ENCODE measurements at regions not wholly inside any gene's neighbourhood (a gene's known extent, or its start where the extent isn't known, plus 50 kb on each side); places are given as distances from the start of the nearest gene placed in this dataset.

GRCh38 chr5:35407697-35408096 is 177.4 kb upstream of the PRLR start:
- H3K9me3 Mint-ChIP-seq (ENCODE audit: low read depth): peaks cover 6% of the 10 kb centered on the region
- TF ChIP-seq, protein P1, sequence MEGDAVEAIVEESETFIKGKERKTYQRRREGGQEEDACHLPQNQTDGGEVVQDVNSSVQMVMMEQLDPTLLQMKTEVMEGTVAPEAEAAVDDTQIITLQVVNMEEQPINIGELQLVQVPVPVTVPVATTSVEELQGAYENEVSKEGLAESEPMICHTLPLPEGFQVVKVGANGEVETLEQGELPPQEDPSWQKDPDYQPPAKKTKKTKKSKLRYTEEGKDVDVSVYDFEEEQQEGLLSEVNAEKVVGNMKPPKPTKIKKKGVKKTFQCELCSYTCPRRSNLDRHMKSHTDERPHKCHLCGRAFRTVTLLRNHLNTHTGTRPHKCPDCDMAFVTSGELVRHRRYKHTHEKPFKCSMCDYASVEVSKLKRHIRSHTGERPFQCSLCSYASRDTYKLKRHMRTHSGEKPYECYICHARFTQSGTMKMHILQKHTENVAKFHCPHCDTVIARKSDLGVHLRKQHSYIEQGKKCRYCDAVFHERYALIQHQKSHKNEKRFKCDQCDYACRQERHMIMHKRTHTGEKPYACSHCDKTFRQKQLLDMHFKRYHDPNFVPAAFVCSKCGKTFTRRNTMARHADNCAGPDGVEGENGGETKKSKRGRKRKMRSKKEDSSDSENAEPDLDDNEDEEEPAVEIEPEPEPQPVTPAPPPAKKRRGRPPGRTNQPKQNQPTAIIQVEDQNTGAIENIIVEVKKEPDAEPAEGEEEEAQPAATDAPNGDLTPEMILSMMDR (IDR thresholded peaks at IDR 0.05; ENCODE audit: unreplicated experiment): no peak
- no peak for DNase-seq (ENCODE audit: low spot score, unreplicated experiment)
- no peak overlapping the region for H3K4me3 Mint-ChIP-seq (ENCODE audit: low read depth)
- no peaks in the 10 kb centered on the region for H3K36me3 Mint-ChIP-seq (ENCODE audit: insufficient read depth)
- no peaks in the 10 kb centered on the region for H3K27me3 Mint-ChIP-seq
- H3K27ac Mint-ChIP-seq: no peak overlapping the region
- no peaks in the 10 kb centered on the region for H3K4me1 Mint-ChIP-seq (ENCODE audit: low read depth)

- DNase-seq (ENCODE audit: low spot score, unreplicated experiment): no peak
- Mint-ChIP-seq H3K36me3 (ENCODE audit: insufficient read depth) (no peaks in the 10 kb centered on the region), H3K27me3 (no peaks in the 10 kb centered on the region), H3K9me3 (ENCODE audit: low read depth) (no peaks in the 10 kb centered on the region), H3K4me3 (ENCODE audit: low read depth) (no peak overlapping the region), H3K4me1 (ENCODE audit: low read depth) (no peaks in the 10 kb centered on the region), H3K27ac (no peak overlapping the region)
- TF ChIP-seq, protein P1 (IDR thresholded peaks at IDR 0.05; ENCODE audit: unreplicated experiment): no peak
These were observed 175.7 kb upstream of the PRLR start for GRCh38 chr5:35405938-35406337.

DNA sequence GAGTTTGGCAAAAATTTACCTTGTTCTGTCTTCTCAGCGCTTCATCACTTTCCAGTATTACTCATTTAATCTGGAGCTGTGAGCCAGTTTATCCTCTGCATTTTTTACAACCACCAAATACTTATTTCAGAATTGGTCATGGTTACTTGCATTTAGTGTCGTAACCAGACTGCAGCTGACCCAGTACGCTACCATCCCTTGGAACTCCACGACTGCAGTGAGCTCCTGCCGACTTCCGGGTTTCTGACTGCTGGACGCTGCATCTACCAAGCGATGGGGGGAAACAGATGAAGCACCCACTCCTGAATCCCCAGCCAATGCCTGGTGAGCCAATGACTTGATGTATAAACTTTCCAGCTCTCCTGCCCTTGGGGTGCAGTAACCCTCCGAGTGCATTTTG is 174.4 kb upstream of the PRLR start:
- H3K9me3 Mint-ChIP-seq (ENCODE audit: low read depth): no peaks in the 10 kb centered on the region
- no peak overlapping the region for H3K4me3 Mint-ChIP-seq (ENCODE audit: low read depth)
- TF ChIP-seq, protein P1 (IDR thresholded peaks at IDR 0.05; ENCODE audit: unreplicated experiment): no peak
- H3K27me3 Mint-ChIP-seq: no peaks in the 10 kb centered on the region
- H3K36me3 Mint-ChIP-seq (ENCODE audit: insufficient read depth): no peaks in the 10 kb centered on the region
- no peaks in the 10 kb centered on the region for H3K4me1 Mint-ChIP-seq (ENCODE audit: low read depth)
- no peak overlapping the region for H3K27ac Mint-ChIP-seq
- DNase-seq (ENCODE audit: low spot score, unreplicated experiment): no peak

DNA sequence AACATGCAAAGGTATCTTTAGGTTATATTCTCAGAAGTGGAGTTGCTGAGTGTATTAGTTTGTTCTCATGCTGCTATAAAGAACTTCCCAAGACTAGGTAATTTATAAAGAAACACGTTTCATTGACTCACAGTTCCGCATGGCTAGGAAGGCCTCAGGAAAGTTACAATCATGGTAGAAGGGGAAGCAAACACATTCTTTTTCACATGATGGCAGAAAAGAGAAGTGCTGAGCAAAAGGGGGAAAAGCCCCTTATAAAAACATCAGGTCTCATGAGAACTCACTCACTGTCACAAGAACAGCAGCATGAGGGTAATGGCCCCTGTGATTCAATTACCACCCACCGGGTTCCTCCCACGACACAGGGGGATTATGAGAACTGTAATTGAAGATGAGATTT is 163.6 kb upstream of the PRLR start:
- no peak for DNase-seq (ENCODE audit: low spot score, unreplicated experiment)
- peaks cover 18% of the 10 kb centered on the region for H3K9me3 Mint-ChIP-seq (ENCODE audit: low read depth)
- H3K4me1 Mint-ChIP-seq (ENCODE audit: low read depth): no peaks in the 10 kb centered on the region
- H3K27me3 Mint-ChIP-seq: no peaks in the 10 kb centered on the region
- no peak overlapping the region for H3K4me3 Mint-ChIP-seq (ENCODE audit: low read depth)
- TF ChIP-seq, protein P1 (IDR thresholded peaks at IDR 0.05; ENCODE audit: unreplicated experiment): no peak
- H3K36me3 Mint-ChIP-seq (ENCODE audit: insufficient read depth): no peaks in the 10 kb centered on the region
- H3K27ac Mint-ChIP-seq: no peak overlapping the region

- TF ChIP-seq, protein P1 (IDR thresholded peaks at IDR 0.05; ENCODE audit: unreplicated experiment): no peak
- peaks cover 4% of the 10 kb centered on the region for H3K27me3 Mint-ChIP-seq
- no peak overlapping the region for H3K27ac Mint-ChIP-seq
- peaks cover 3% of the 10 kb centered on the region for H3K9me3 Mint-ChIP-seq (ENCODE audit: low read depth)
- no peaks in the 10 kb centered on the region for H3K4me1 Mint-ChIP-seq (ENCODE audit: low read depth)
- DNase-seq (ENCODE audit: low spot score, unreplicated experiment): no peak
- no peaks in the 10 kb centered on the region for H3K36me3 Mint-ChIP-seq (ENCODE audit: insufficient read depth)
- H3K4me3 Mint-ChIP-seq (ENCODE audit: low read depth): no peak overlapping the region
These were observed 154.4 kb upstream of the PRLR start for GRCh38 chr5:35384658-35385057.
